IMR-90 (cell line): ENCODE measurements at regions not wholly inside any gene's neighbourhood (a gene's known extent, or its start where the extent isn't known, plus 50 kb on each side); places are given as distances from the start of the nearest gene placed in this dataset.

Experiments used
- ATAC-seq: fragments of 200-7000 bp; cut with Tn5 transposase; 2 replicates; pipeline ENCODE4 v1.9.1; 2020; ENCODE audit warnings: low read depth, mild to moderate bottlenecking, moderate library complexity
- BruUV-seq: library from RNA; stranded (reverse); fragments of 400-500 nt; replicated peaks from 2 replicates; lab custom pipeline; 2021; lab: Mats Ljungman, UMichigan
- CTCF ChIA-PET: fragments of 300-600 bp; formaldehyde crosslinking; extraction: SDS; loops from one replicate; lab custom pipeline; 2021; ENCODE audit warnings: antibody characterized with exemption; lab: Yijun Ruan, JAX
- POLR2A ChIA-PET: fragments of 300-600 bp; sonication (Branson Sonifier 250); formaldehyde crosslinking; loops from one replicate; lab custom pipeline; 2022; ENCODE audit warnings: antibody characterized with exemption; ENCODE audit not compliant: unreplicated experiment; lab: Charles Lee
- DNase-seq: peaks from one replicate; pipeline ENCODE4 v3.0.0; 2013
- H2AFZ ChIP-seq: replicated peaks from 2 replicates; pipeline ENCODE3; 2013; ENCODE audit warnings: low read length, mild to moderate bottlenecking; ENCODE audit not compliant: poor library complexity
- H2AK5ac ChIP-seq: 2 replicates; pipeline ENCODE4 v1.6.1; 2013; ENCODE audit warnings: low read depth, low read length, inconsistent platforms
- H2AK9ac ChIP-seq: replicated peaks from 2 replicates; pipeline ENCODE3; 2013; ENCODE audit warnings: mild to moderate bottlenecking, low read depth, low read length, moderate library complexity; ENCODE audit not compliant: poor library complexity
- H2BK120ac ChIP-seq: 2 replicates; pipeline ENCODE4 v1.6.1; 2013; ENCODE audit warnings: low read depth, low read length, inconsistent platforms
- H2BK15ac ChIP-seq: 3 replicates; pipeline ENCODE4 v1.6.1; 2013; ENCODE audit warnings: low read depth, low read length, inconsistent platforms
- H2BK20ac ChIP-seq: 2 replicates; pipeline ENCODE4 v1.6.1; 2013; ENCODE audit warnings: low read depth, mild to moderate bottlenecking, inconsistent platforms, low read length, moderate library complexity
- H2BK5ac ChIP-seq: 2 replicates; pipeline ENCODE4 v1.6.1; 2013; ENCODE audit warnings: mild to moderate bottlenecking, low read depth, low read length, inconsistent platforms; ENCODE audit not compliant: poor library complexity, severe bottlenecking
- H3K14ac ChIP-seq: replicated peaks from 2 replicates; pipeline ENCODE4 v1.6.1; 2013; ENCODE audit warnings: low read depth, low read length, inconsistent platforms
- H3K18ac ChIP-seq: 2 replicates; pipeline ENCODE4 v1.6.1; 2013; ENCODE audit warnings: low read depth, low read length, control low read depth
- H3K23ac ChIP-seq: 2 replicates; pipeline ENCODE4 v1.6.1; 2013; ENCODE audit warnings: low read depth, low read length, inconsistent platforms
- H3K27ac ChIP-seq: 2 replicates; pipeline ENCODE4 v1.5.1; 2013; ENCODE audit warnings: mild to moderate bottlenecking, control low read depth, low read length; ENCODE audit not compliant: insufficient read depth
- H3K27me3 ChIP-seq: 2 replicates; pipeline ENCODE4 v1.6.1; 2013; ENCODE audit warnings: low read length; ENCODE audit not compliant: control insufficient read depth, insufficient read depth
- H3K36me3 ChIP-seq: 2 replicates; pipeline ENCODE4 v1.6.1; 2013; ENCODE audit warnings: low read length, mixed read lengths; ENCODE audit not compliant: control insufficient read depth, insufficient read depth
- H3K4ac ChIP-seq: 2 replicates; pipeline ENCODE4 v1.6.1; 2013; ENCODE audit warnings: low read depth, low read length, inconsistent platforms
- H3K4me1 ChIP-seq: 2 replicates; pipeline ENCODE4 v1.6.1; 2013; ENCODE audit warnings: low read length, mixed read lengths; ENCODE audit not compliant: control insufficient read depth, insufficient read depth
- H3K4me2 ChIP-seq: 2 replicates; pipeline ENCODE4 v1.6.1; 2013; ENCODE audit warnings: low read depth, mild to moderate bottlenecking, control low read depth, low read length, moderate library complexity
- H3K4me3 ChIP-seq: 2 replicates; pipeline ENCODE4 v1.5.1; 2013; ENCODE audit warnings: low read depth, mild to moderate bottlenecking, control low read depth, low read length, moderate library complexity; ENCODE audit not compliant: insufficient read depth
- H3K56ac ChIP-seq: 2 replicates; pipeline ENCODE4 v1.6.1; 2013; ENCODE audit warnings: low read length, inconsistent platforms; ENCODE audit not compliant: insufficient read depth; ENCODE audit errors: extremely low read depth
- H3K79me1 ChIP-seq, 2 experiments: 2 replicates each; pipeline ENCODE4 v1.6.1; 2013; ENCODE audit warnings: low read length in 2 of 2, inconsistent platforms in 1 of 2, low read depth in 1 of 2
- H3K9ac ChIP-seq: 2 replicates; pipeline ENCODE4 v1.6.1; 2013; ENCODE audit warnings: low read depth, low read length, control low read depth
- H3K9me1 ChIP-seq: 2 replicates; pipeline ENCODE4 v1.6.1; 2013; ENCODE audit warnings: low read length, inconsistent platforms; ENCODE audit not compliant: insufficient read depth
- H3K9me3 ChIP-seq: 2 replicates; pipeline ENCODE4 v1.6.1; 2013; ENCODE audit warnings: low read length; ENCODE audit not compliant: control insufficient read depth, insufficient read depth
- H4K20me1 ChIP-seq: 2 replicates; pipeline ENCODE4 v1.6.1; 2013; ENCODE audit warnings: low read length, inconsistent platforms; ENCODE audit not compliant: insufficient read depth
- H4K5ac ChIP-seq: 2 replicates; pipeline ENCODE4 v1.6.1; 2013; ENCODE audit warnings: mild to moderate bottlenecking, low read depth, low read length, control low read depth
- H4K8ac ChIP-seq, 2 experiments: 2 replicates each; pipeline ENCODE4 v1.6.1; 2013; ENCODE audit warnings: low read depth in 2 of 2, low read length in 2 of 2, control low read depth in 1 of 2, inconsistent platforms in 1 of 2
- H4K91ac ChIP-seq: 2 replicates; pipeline ENCODE4 v1.6.1; 2013; ENCODE audit warnings: low read depth, low read length, inconsistent platforms; ENCODE audit not compliant: insufficient read depth
- CHD1 ChIP-seq: IDR thresholded peaks from 2 replicates; pipeline ENCODE4 v1.6.1; 2012; ENCODE audit warnings: low read depth, low read length, improper control_type of control experiment
- CTCF ChIP-seq: conservative IDR thresholded peaks from 2 replicates; pipeline ENCODE4 v1.5.1; 2012; ENCODE audit warnings: mild to moderate bottlenecking, low read depth, low read length, improper control_type of control experiment
- MAZ ChIP-seq: IDR thresholded peaks from 2 replicates; pipeline ENCODE4 v1.6.1; 2012; ENCODE audit warnings: low read depth, mild to moderate bottlenecking, low read length, improper control_type of control experiment, moderate library complexity, borderline replicate concordance
- RAD21 ChIP-seq: IDR thresholded peaks from 2 replicates; pipeline ENCODE4 v1.6.1; 2012; ENCODE audit warnings: low read length, improper control_type of control experiment
- WGBS, 2 experiments: methylation state at CpG; one replicate each; pipeline versions ENCODE4 v1.1.5 to v1.1.7; 2013; ENCODE audit warnings: missing lambda C conversion rate in 2 of 2; ENCODE audit not compliant: insufficient read length in 1 of 2; ENCODE audit errors: extremely low coverage in 2 of 2; 5-methylcytosine and 5-hydroxymethylcytosine counted together
- dilution Hi-C: fragments of 300-500 bp; cut with HindIII; formaldehyde crosslinking; loops from one replicate; pipeline ENCODE4 v1.14.3; 2018; ENCODE audit warnings: low sequenced_read_pairs; ENCODE audit not compliant: unreplicated experiment
- in situ Hi-C: fragments of 300-500 bp; cut with MboI; formaldehyde crosslinking; loops from 3 replicates; pipeline ENCODE4 v1.14.3; 2019; ENCODE audit warnings: low sequenced_read_pairs, inconsistent platforms, mixed read lengths
- intact Hi-C: fragments of 100-400 bp; cut with micrococcal nuclease; formaldehyde crosslinking; loops from 2 replicates; pipeline ENCODE4 v1.10.0; 2022

- POLR2A ChIA-PET, result no interaction called here
- TF ChIP-seq RAD21 (peak; percentile 71), MAZ (peak; percentile 22; the same call in 1 of the 2 replicates), CTCF (peak; percentile 57), CHD1 (no peak)
- H2BK15ac ChIP-seq, result no peak overlapping the region; the same call in 2 of the 3 replicates
- WGBS, 2 experiments, result 39% methylated on average over 2 of the region's 15 CpGs; no CpG with 5 or more reads in 1 of the 2 experiments
- H4K91ac ChIP-seq, result peak overlapping the region; percentile 69
- no peaks in the 10 kb centered on the region; the same call in 1 of the 2 replicates for H3K27me3 ChIP-seq
- peak; percentile 83 for ATAC-seq
- BruUV-seq, result no TSS peak
- H3K9ac ChIP-seq, result peak overlapping the region; percentile 95
- CTCF ChIA-PET, result no interaction called here
- DNase-seq, result peak; percentile 88
- H2BK20ac ChIP-seq, result peak overlapping the region; percentile 78; the same call in 1 of the 2 replicates
- no peak overlapping the region for H2AK9ac ChIP-seq
- H3K56ac ChIP-seq, result peak overlapping the region; percentile 97; the same call in 1 of the 2 replicates
- intact Hi-C loops (loop anchor here (1.0 to 2.0 kb wide), 4 partner anchors 17 to 94 kb away; no protein-coding TSS in a partner anchor), dilution Hi-C loops (no loop called here), in situ Hi-C loops (no loop called here)
- H3K14ac ChIP-seq, result no peak overlapping the region
- H3K4me2 ChIP-seq, result peak overlapping the region; percentile 87
- H3K4me3 ChIP-seq, result peak overlapping the region; percentile 65
- peak overlapping the region; percentile 72 to 91 for H4K8ac ChIP-seq
- peak overlapping the region; percentile 37 for H4K5ac ChIP-seq
- H3K9me1 ChIP-seq, result no peaks in the 10 kb centered on the region
- H3K79me1 ChIP-seq, result no peaks in the 10 kb centered on the region
- peak overlapping the region; percentile 99; the same call in 1 of the 2 replicates for H3K27ac ChIP-seq
- H2BK5ac ChIP-seq, result peak overlapping the region; percentile 97
- H2AK5ac ChIP-seq, result no peak overlapping the region
- H2BK120ac ChIP-seq, result peak overlapping the region; percentile 100
- peak overlapping the region; percentile 92; the same call in 1 of the 2 replicates for H3K23ac ChIP-seq
- H3K9me3 ChIP-seq, result peaks cover 4% of the 10 kb centered on the region; the same call in 1 of the 2 replicates
- peak overlapping the region; percentile 98; the same call in 1 of the 2 replicates for H3K4ac ChIP-seq
- peak overlapping the region; percentile 95 for H2AFZ ChIP-seq
- peak overlapping the region; percentile 97 for H3K18ac ChIP-seq
- H3K4me1 ChIP-seq, result no peaks in the 10 kb centered on the region
- no peaks in the 10 kb centered on the region for H4K20me1 ChIP-seq
- no peaks in the 10 kb centered on the region for H3K36me3 ChIP-seq
Measured at GRCh38 chrX:131729295-131729694, 185.4 kb downstream of the OR13H1 start.
